DMS114 treated with DMSO at 0.1 percent for 48 hours (cell line): ENCODE measurements at regions not wholly inside any gene's neighbourhood (a gene's known extent, or its start where the extent isn't known, plus 50 kb on each side); places are given as distances from the start of the nearest gene placed in this dataset.
"Not testable (repeated sequence)": the region's sequence is repeated elsewhere in the genome, so short reads cannot be mapped to it uniquely, and the experiment has no call there.

Experiments
- DNase-seq: peaks from one replicate; lab custom pipeline; 2025; ENCODE audit not compliant: unreplicated experiment; lab: John Stamatoyannopoulos, UW

DNA sequence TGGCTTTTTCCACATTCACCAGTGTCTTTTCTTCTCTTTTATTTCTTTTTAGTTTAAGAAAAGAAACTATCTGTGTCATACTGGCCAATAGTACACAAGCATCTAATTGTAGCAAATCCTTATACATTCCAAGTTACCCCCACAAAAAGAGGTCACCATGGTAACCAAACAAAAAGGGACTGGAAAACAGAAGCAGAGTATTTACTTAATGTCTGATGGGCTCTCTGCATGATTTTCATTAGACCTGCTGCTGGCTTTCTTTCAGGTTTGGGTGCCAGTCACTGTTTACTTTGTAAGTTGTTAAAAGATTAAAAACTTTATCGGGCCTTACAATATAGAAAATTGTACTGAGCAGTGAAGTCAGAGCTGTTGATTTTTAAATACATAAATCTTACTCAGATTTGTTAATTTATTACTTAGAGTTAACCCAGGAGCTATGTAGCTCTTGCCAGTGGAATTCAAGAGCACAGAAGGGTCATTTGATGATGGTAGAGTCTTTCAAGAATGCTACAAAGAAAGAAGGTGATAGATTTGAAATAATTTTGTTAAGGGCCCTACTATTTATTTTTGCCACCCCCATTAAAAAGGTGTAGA lies 123.9 kb downstream of the BRMS1L start:
- no peak for DNase-seq

DNA sequence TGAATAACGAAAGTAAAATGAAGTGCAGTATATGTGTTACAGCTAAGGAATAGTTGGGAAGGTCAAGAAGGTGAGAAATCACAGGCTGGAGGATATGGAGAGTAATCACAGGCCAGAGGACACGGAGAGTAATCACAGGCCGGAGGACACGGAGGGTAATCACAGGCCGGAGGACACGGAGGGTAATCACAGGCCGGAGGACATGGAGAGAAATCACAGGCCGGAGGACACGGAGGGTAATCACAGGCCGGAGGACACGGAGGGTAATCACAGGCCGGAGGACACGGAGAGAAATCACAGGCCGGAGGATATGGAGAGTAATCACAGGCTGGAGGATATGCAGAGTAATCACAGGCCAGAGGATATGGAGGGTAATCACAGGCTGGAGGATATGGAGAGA lies 121.8 kb downstream of the BRMS1L start:
- DNase-seq, result not testable (repeated sequence)

DNA sequence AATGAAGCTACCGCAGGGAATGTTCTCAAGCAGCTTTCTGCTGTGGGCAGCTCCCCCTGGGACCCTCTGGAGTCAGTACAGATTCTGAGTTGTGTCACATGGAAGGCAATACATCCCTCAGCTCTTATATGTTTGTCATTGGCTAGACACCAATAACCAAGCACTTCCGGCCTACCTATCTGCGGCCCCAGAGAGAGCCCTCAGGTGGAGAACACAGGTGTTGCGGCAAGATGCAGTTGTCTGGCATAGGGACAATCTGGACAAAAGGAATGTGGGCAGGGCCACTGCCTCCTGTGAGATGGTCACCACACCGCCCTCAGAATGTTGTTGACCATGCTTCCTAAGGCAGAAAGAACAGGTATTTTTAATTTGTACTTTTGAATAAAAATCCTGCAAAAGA lies 118.7 kb downstream of the BRMS1L start:
- no peak for DNase-seq

DNA sequence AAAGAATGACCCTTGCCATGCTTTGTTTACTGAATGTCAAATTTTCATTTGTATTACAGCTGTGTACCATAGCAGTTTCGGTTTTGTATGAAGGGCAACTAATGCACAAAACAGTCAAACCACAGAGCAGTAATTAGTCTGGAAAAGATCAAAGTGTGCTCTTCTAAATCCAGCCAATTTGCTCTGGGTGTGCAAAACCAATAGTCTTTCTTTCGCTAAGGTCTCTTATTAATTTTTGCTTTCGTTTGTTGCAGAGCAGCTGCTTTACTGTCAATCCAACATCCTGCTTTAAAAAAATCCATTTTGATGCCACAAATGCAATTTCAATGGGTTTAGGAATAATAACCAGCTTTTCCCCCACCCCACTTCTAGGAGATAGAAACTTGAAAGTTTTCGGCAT lies 114.2 kb downstream of the BRMS1L start:
- no peak for DNase-seq

DNA sequence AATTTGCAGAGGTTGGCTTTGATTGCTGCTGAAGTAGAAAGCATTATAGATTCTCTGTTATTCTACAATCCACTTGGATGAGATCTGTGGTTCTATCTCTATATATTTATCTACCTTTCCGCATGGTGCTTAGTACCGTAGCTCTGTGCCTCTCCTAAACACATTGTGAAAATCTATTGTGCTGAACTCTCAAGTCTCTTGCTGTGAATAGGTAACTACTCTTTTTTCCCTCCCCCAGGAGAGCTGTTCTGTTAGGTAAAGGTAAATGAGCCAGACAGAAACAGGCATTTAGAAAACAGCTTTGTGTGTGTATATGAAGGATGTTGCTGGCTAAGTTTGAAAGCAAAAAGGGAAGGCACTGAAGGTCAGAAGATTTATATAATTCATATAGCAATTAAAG lies 112.6 kb downstream of the BRMS1L start:
- DNase-seq, result no peak

DNA sequence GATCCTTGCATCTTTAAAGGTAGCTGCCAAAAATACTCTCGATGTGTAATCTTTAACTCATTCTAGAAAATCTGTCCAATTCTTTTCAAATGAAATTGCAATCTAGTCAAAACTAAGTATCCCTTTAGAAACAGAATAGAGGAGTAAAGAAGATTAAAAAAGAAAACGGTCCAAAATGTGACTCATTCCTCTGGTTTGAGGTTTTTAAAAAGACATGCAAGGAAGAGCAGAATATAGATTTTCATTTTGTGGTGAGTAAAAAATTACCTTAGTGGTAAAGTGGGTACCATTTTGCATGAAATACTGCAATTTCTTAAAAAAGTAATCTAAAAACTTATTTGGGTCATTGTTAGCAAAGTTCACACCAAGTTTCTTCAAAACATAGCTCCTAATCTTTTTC lies 108.4 kb downstream of the BRMS1L start:
- DNase-seq, result no peak

DNA sequence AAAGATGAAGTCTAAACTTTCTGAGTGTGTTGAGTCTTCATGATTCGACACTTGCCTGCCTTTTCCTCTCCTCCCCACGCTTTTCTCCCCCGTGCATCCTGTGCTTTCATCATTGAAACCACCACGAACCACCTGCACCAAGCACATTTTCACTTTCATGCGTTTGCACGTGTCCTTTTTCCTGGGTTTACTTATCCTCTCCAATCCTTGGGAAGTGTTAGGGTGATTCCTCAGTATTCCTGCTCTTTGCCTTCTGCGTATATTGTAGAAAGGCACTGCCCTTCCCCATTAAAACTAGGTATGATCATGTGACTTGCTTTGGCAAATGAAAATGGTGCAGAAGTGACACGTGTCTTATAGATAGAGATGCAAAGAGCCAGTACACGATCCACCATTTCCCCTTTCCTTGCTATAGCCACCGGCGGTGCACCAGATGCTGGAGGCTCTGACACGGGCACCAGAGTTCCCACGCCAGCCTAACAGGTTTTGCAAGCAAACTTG lies 106.6 kb downstream of the BRMS1L start:
- no peak for DNase-seq

DNA sequence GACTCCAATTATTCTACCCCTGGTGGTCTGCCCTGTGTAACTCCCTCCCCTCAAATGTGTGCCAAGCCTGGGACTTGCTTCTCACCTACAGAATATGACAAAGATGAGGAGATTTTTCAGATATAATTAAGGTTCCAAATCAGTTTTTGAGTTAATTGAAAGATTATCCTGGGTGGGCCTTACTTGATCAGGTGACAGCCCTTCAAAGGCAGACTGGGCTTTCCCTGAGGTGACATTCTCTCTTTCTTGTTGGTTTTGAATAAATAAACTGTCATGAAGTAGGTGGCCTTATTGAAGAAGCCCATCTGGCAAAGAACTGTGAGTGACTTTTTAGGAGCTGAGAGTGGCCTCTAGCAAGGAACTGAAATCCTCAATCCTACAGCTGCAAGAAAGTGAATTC lies 106.0 kb downstream of the BRMS1L start:
- no peak for DNase-seq

DNA sequence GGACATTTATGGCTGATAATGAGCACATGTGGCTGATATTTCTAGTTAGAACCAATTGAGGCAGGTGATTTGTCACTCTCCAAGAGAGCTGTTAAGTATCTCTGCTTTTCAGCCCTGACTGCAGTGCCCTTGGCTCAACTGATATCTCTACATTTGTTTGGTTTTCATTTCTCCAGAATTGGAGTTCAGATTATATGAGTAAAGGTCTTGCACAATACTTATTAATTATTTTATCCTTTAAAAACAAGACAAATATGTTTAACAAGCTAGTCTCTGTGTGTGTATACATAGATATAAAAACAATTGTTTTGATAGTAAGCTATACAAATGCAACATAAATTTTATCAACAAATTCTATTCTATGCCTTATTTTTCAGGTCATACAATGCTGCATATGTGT lies 105.2 kb downstream of the BRMS1L start:
- no peak for DNase-seq

DNA sequence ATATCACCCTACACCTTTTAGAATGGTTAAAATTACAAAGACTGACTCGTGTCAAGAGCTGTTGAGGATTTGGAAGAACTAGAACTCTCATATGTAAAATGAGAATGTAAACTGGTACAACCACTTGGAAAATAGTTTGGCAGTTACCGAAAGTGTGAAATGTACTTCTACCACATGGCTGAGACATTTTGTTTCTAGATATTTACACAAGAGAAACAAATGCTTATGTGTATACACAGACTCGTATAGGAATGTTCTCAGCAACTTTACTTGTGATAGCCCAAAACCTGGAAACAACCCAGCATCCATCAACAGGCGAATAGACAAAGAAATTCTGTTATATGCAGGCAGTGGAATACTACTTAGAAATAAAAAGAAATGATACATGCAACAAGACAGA lies 103.0 kb downstream of the BRMS1L start:
- no peak for DNase-seq

DNA sequence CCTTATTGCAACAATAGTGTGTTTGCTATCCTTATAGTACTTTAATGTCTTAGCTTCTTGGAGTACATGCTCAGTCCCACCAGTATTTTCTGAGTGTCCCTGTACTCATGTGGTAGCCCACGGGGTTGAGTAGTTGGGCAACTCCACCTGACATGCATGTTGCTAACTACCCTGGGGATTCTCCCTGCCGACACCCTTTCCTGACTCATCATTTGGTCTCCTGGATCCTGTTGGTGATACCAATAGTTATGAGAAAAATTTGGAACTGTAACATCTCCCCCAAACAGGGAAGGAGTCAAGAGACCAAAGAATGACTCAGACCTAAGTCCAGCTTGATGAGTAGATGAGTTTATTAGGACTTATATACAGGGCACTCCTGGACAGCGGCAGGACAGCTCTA lies 101.6 kb downstream of the BRMS1L start:
- DNase-seq, result no peak

DNA sequence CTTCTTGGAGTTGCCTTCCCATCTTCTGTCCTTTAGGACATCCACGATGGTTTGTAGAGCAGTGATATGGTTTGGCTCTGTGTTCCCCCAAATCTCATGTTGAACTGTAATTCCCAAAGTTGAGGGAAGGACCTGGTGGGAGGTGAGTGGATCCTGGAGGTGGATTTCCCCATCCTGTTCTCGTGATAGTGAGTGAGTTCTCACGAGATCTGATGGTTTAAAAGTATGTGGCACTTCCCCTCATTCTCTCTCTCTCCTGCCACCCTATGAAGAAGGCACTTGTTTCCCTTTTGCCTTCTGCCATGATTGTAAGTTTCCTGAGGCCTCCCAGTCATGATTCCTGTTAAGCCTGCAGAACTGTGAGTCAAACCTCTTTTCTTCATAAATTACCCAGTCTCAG lies 99.2 kb downstream of the BRMS1L start:
- no peak for DNase-seq

DNA sequence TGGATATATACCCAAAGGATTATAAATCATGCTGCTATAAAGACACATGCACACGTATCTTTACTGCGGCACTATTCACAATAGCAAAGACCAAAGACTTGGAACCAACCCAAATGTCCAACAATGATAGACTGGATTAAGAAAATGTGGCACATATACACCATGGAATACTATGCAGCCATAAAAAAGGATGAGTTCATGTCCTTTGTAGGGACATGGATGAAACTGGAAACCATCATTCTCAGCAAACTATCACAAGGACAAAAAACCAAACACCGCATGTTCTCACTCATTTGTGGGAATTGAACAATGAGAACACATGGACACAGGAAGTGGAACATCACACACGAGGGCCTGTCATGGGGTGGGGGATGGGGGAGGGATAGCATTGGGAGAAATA lies 96.5 kb downstream of the BRMS1L start:
- not testable (repeated sequence) for DNase-seq

DNA sequence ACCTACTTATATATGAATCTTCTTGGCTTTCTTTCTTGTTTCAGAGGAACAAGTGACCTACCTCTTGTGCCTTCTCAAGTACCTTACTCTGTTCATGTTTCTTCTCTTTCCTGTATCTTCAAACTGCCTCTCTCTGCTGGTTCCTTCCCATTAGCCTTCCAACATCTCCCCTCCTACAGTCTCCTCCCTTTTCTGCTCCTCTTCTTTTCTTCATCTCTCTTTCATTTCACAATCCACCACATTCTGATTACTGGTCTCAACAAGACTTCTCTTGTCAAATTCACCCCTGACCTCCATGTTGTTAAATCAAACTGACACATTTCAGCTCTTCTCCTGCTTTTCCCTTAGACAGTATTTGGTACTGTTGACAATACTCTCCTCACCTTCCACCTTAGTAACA lies 95.6 kb downstream of the BRMS1L start:
- no peak for DNase-seq
